CD14-positive monocyte (primary cell): ENCODE measurements at regions not wholly inside any gene's neighbourhood (a gene's known extent, or its start where the extent isn't known, plus 50 kb on each side); places are given as distances from the start of the nearest gene placed in this dataset.

Experiments used
- DNase-seq, 3 donors: peaks; one replicate each; pipeline ENCODE4 v3.0.0-alpha.2; 2011 to 2022
- H2AFZ ChIP-seq: 2 replicates; pipeline ENCODE4 v1.6.0; 2012; ENCODE audit warnings: mild to moderate bottlenecking, low read depth, low read length, inconsistent platforms; ENCODE audit not compliant: insufficient read depth, poor library complexity, severe bottlenecking
- H3K27ac ChIP-seq, 2 donors: 1 replicate in 1 of 2; 2 replicates in 1 of 2; pipeline ENCODE4 v1.5.1; 2012 to 2013; ENCODE audit warnings: low read length in 2 of 2, control low read depth in 1 of 2, inconsistent platforms in 1 of 2, low read depth in 1 of 2, mild to moderate bottlenecking in 1 of 2
- H3K27me3 ChIP-seq, 2 donors: one replicate each; pipeline versions ENCODE4 v1.6.0 to v1.6.1; 2011 to 2013; ENCODE audit warnings: low read length in 2 of 2; ENCODE audit not compliant: control insufficient read depth in 2 of 2, insufficient read depth in 2 of 2
- H3K36me3 ChIP-seq, 2 donors: replicated peaks in 1 of 2; 1 replicate in 1 of 2; 2 replicates in 1 of 2; pipeline versions ENCODE4 v1.5.1 to v1.6.1; 2012 to 2013; ENCODE audit warnings: low read length in 2 of 2, control low read depth in 1 of 2, inconsistent platforms in 1 of 2, mild to moderate bottlenecking in 1 of 2; ENCODE audit not compliant: insufficient read depth in 2 of 2, control insufficient read depth in 1 of 2
- H3K4me1 ChIP-seq, 2 donors: 1 replicate in 1 of 2; 2 replicates in 1 of 2; pipeline versions ENCODE4 v1.5.1 to v1.6.1; 2012 to 2013; ENCODE audit warnings: low read length in 2 of 2, control low read depth in 1 of 2, inconsistent platforms in 1 of 2, mild to moderate bottlenecking in 1 of 2, moderate library complexity in 1 of 2; ENCODE audit not compliant: insufficient read depth in 2 of 2, control insufficient read depth in 1 of 2
- H3K4me2 ChIP-seq: replicated peaks from 2 replicates; pipeline ENCODE3; 2012; ENCODE audit warnings: low read length, moderate library complexity, mild to moderate bottlenecking; ENCODE audit not compliant: poor library complexity, severe bottlenecking; ENCODE audit errors: extremely low read depth
- H3K4me3 ChIP-seq, 3 experiments: fragments of 200-600 bp in 1 of 3; sonication (generic) in 1 of 3; replicated peaks in 1 of 3; 1 replicate in 2 of 3; 2 replicates in 1 of 3; pipeline ENCODE4 v1.5.1; 2011 to 2013; ENCODE audit warnings: low read length in 3 of 3, mild to moderate bottlenecking in 3 of 3, control low read depth in 2 of 3, low read depth in 2 of 3, inconsistent platforms in 1 of 3, moderate library complexity in 1 of 3
- H3K79me2 ChIP-seq: 2 replicates; pipeline ENCODE4 v1.6.0; 2012; ENCODE audit warnings: mild to moderate bottlenecking, control low read depth, inconsistent platforms, low read length, moderate library complexity; ENCODE audit not compliant: insufficient read depth
- H3K9ac ChIP-seq: 2 replicates; pipeline ENCODE4 v1.6.0; 2017; ENCODE audit warnings: low read length, mild to moderate bottlenecking; ENCODE audit not compliant: insufficient read depth, poor library complexity, severe bottlenecking
- H3K9me3 ChIP-seq, 2 donors: replicated peaks in 1 of 2; 1 replicate in 1 of 2; 2 replicates in 1 of 2; pipeline versions ENCODE4 v1.5.1 to v1.6.1; 2012 to 2013; ENCODE audit warnings: low read length in 2 of 2, control low read depth in 1 of 2; ENCODE audit not compliant: control insufficient read depth in 1 of 2, insufficient read depth in 1 of 2
- H4K20me1 ChIP-seq: 2 replicates; pipeline ENCODE4 v1.6.0; 2012; ENCODE audit warnings: mild to moderate bottlenecking, low read length, control low read depth, moderate library complexity; ENCODE audit not compliant: insufficient read depth
- H3K27ac Mint-ChIP-seq, 7 donors: one replicate each; pipeline ENCODE4 v1.8.0; 2020; ENCODE audit warnings: mild to moderate bottlenecking in 7 of 7, mixed read lengths in 7 of 7, moderate library complexity in 6 of 7, inconsistent platforms in 2 of 7
- H3K27me3 Mint-ChIP-seq, 3 donors: one replicate each; pipeline ENCODE4 v1.8.0; 2021 to 2022; ENCODE audit warnings: low read depth in 3 of 3, mild to moderate bottlenecking in 3 of 3, mixed read lengths in 3 of 3, moderate library complexity in 3 of 3, inconsistent platforms in 1 of 3
- H3K36me3 Mint-ChIP-seq, 2 donors: one replicate each; pipeline ENCODE4 v1.8.0; 2020; ENCODE audit warnings: mixed read lengths in 2 of 2, inconsistent platforms in 1 of 2, mild to moderate bottlenecking in 1 of 2
- H3K4me1 Mint-ChIP-seq: one replicate; pipeline ENCODE4 v1.8.0; 2020; ENCODE audit warnings: mild to moderate bottlenecking, mixed read lengths
- H3K4me3 Mint-ChIP-seq, 2 donors: one replicate each; pipeline ENCODE4 v1.8.0; 2020; ENCODE audit warnings: mild to moderate bottlenecking in 2 of 2, mixed read lengths in 2 of 2, moderate library complexity in 1 of 2
- H3K9me3 Mint-ChIP-seq, 7 donors: one replicate each; pipeline ENCODE4 v1.8.0; 2020 to 2022; ENCODE audit warnings: mixed read lengths in 7 of 7, mild to moderate bottlenecking in 6 of 7, moderate library complexity in 6 of 7, inconsistent platforms in 2 of 7
- CTCF ChIP-seq: fragments of 200-600 bp; IDR thresholded peaks from one replicate; pipeline ENCODE4 v1.8.0; 2022; ENCODE audit warnings: antibody characterized with exemption, mild to moderate bottlenecking
- WGBS: methylation state at CpG from one replicate; pipeline ENCODE4 v1.1.5; 2013; ENCODE audit warnings: missing lambda C conversion rate; ENCODE audit not compliant: insufficient coverage; 5-methylcytosine and 5-hydroxymethylcytosine counted together
- intact Hi-C, 2 donors: fragments of 100-400 bp; cut with micrococcal nuclease; formaldehyde crosslinking; loops; one replicate each; pipeline versions ENCODE4 v1.15.0 to v1.15.1; 2023

GRCh38 chr11:31947051-31947450 is 135.9 kb upstream of the PAX6 start:
- Mint-ChIP-seq H3K27ac (no peak overlapping the region), H3K36me3 (no peaks in the 10 kb centered on the region), H3K4me1 (peaks cover 5% of the 10 kb centered on the region), H3K9me3 (peaks cover 0 to 4% (median 0%) of the 10 kb centered on the region in 7 donors), H3K4me3 (no peak overlapping the region), H3K27me3 (peaks cover 4 to 7% (median 7%) of the 10 kb centered on the region in 3 donors)
- H3K4me1 ChIP-seq: no peaks in the 10 kb centered on the region
- no peak for TF ChIP-seq CTCF
- no peak overlapping the region for H3K4me3 ChIP-seq
- DNase-seq: no peak
- no peak overlapping the region for H2AFZ ChIP-seq
- no peaks in the 10 kb centered on the region for H3K9me3 ChIP-seq
- no peaks in the 10 kb centered on the region for H3K36me3 ChIP-seq
- H3K4me2 ChIP-seq: no peak overlapping the region
- intact Hi-C loops: no loop called here
- no peaks in the 10 kb centered on the region for H3K79me2 ChIP-seq
- 89% methylated on average over 4 of the region's 6 CpGs for WGBS
- no peak overlapping the region for H3K27ac ChIP-seq
- no peak overlapping the region for H3K9ac ChIP-seq
- no peaks in the 10 kb centered on the region for H4K20me1 ChIP-seq
- no peaks in the 10 kb centered on the region for H3K27me3 ChIP-seq

GRCh38 chr11:31943056-31943780 is 132.1 kb upstream of the PAX6 start:
- Histone ChIP-seq H3K4me3 (no peak overlapping the region), H3K79me2 (no peaks in the 10 kb centered on the region), H3K27ac (no peak overlapping the region), H3K9ac (no peak overlapping the region), H3K36me3 (no peaks in the 10 kb centered on the region), H2AFZ (no peak overlapping the region), H3K27me3 (no peaks in the 10 kb centered on the region), H3K4me2 (no peak overlapping the region), H3K9me3 (no peaks in the 10 kb centered on the region), H3K4me1 (no peaks in the 10 kb centered on the region), H4K20me1 (no peaks in the 10 kb centered on the region)
- no peak overlapping the region for H3K4me3 Mint-ChIP-seq
- TF ChIP-seq CTCF: no peak
- H3K27ac Mint-ChIP-seq: no peak overlapping the region
- H3K9me3 Mint-ChIP-seq: peaks cover 0 to 4% (median 0%) of the 10 kb centered on the region in 7 donors
- WGBS: 13% methylated on average over 1 of the region's 2 CpGs
- H3K36me3 Mint-ChIP-seq: no peaks in the 10 kb centered on the region
- H3K27me3 Mint-ChIP-seq: peaks cover 2 to 12% (median 4%) of the 10 kb centered on the region in 3 donors
- DNase-seq: no peak
- no peaks in the 10 kb centered on the region for H3K4me1 Mint-ChIP-seq
- intact Hi-C loops: no loop called here
